IPS-NIHi7 (cell line): ENCODE measurements at regions not wholly inside any gene's neighbourhood (a gene's known extent, or its start where the extent isn't known, plus 50 kb on each side); places are given as distances from the start of the nearest gene placed in this dataset.
A peak's percentile ranks its signal among the peaks of the same experiment; 100 is the strongest.

Experiments used
- DNase-seq: peaks from one replicate; pipeline ENCODE4 v3.0.0; 2012; ENCODE audit warnings: mixed read lengths; ENCODE audit errors: extremely low spot score

- DNase-seq = peak; percentile 62
Observed at GRCh38 chr4:145234091-145234706, 53.8 kb upstream of the OTUD4 start.

DNA sequence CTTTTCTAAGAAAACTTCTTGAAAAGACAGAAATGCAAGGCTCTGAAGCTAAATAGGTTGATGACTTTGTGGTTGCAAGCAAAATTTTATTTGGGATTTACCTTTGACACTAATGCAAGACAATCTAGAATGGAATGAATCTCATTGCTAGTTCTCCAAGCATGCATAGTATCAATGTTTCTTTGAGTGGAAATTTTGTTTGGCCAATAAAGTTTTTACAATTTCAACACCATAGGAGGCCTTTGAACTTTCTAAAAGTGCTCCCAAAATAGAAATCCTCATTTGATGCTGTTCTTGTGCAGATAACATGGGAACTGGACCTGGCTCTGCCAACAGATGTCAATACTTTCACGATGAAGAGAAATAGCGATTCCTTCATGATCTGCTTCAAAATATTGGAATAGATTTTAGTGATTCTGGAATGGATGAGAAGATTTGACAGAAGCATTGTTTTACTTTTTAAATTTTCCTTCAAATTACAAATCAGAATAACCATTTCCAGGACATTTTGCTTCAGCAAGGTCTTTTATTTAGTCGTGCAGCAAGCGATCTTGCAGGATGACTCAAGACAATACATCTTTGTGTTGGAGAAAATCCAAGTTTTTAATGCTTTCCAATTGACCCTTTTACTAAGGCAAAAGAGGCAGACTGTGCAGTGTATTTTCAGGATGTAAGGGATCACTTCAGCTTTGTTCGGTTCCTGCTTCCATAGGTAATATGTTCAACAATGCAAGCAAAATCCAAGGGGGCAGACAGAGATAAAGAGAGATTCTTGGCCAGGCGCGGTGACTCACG is 51.7 kb upstream of the OTUD4 start:
- no peak for DNase-seq

- DNase-seq = no peak
Observed at GRCh38 chr4:145230726-145231125, 50.3 kb upstream of the OTUD4 start.
